Calu3 (cell line): ENCODE measurements at regions not wholly inside any gene's neighbourhood (a gene's known extent, or its start where the extent isn't known, plus 50 kb on each side); places are given as distances from the start of the nearest gene placed in this dataset.

Experiments
- BruUV-seq: library from RNA; stranded (reverse); fragments of 400-500 nt; replicated peaks from 2 replicates; lab custom pipeline; 2021; lab: Mats Ljungman, UMichigan
- CTCF ChIA-PET: fragments of 300-600 bp; sonication (Branson Sonifier 250); formaldehyde crosslinking; loops from one replicate; lab custom pipeline; 2022; ENCODE audit warnings: antibody characterized with exemption; lab: Charles Lee
- DNase-seq: peaks from one replicate; pipeline ENCODE4 v3.0.0; 2022
- H3K27ac Mint-ChIP-seq: one replicate; pipeline ENCODE4 v1.8.0; 2022; ENCODE audit warnings: mixed read lengths; ENCODE audit not compliant: unreplicated experiment
- H3K27me3 Mint-ChIP-seq: one replicate; pipeline ENCODE4 v1.8.0; 2022; ENCODE audit warnings: mixed read lengths; ENCODE audit not compliant: unreplicated experiment
- H3K36me3 Mint-ChIP-seq: one replicate; pipeline ENCODE4 v1.8.0; 2022; ENCODE audit warnings: mild to moderate bottlenecking, moderate library complexity, mixed read lengths; ENCODE audit not compliant: insufficient read depth, unreplicated experiment
- H3K4me1 Mint-ChIP-seq: one replicate; pipeline ENCODE4 v1.8.0; 2022; ENCODE audit warnings: mild to moderate bottlenecking, low read depth, mixed read lengths; ENCODE audit not compliant: unreplicated experiment
- H3K4me3 Mint-ChIP-seq: one replicate; pipeline ENCODE4 v1.8.0; 2022; ENCODE audit warnings: mild to moderate bottlenecking, low read depth, moderate library complexity, mixed read lengths; ENCODE audit not compliant: unreplicated experiment
- H3K9me3 Mint-ChIP-seq: one replicate; pipeline ENCODE4 v1.8.0; 2022; ENCODE audit warnings: low read depth, mixed read lengths; ENCODE audit not compliant: unreplicated experiment
- CTCF ChIP-seq: fragments of 200-600 bp; IDR thresholded peaks from one replicate; pipeline ENCODE4 v1.8.0; 2022; ENCODE audit warnings: antibody characterized with exemption; ENCODE audit not compliant: unreplicated experiment
- intact Hi-C: fragments of 100-400 bp; cut with micrococcal nuclease; formaldehyde crosslinking; loops from one replicate; pipeline ENCODE4 v1.10.0; 2022; ENCODE audit not compliant: unreplicated experiment

- H3K36me3 Mint-ChIP-seq = no peaks in the 10 kb centered on the region
- no TSS peak for BruUV-seq
- no peaks in the 10 kb centered on the region for H3K27me3 Mint-ChIP-seq
- H3K4me3 Mint-ChIP-seq = no peak overlapping the region
- no peak overlapping the region for H3K27ac Mint-ChIP-seq
- CTCF ChIA-PET = no interaction called here
- intact Hi-C loops = no loop called here
- TF ChIP-seq CTCF = no peak
- no peaks in the 10 kb centered on the region for H3K9me3 Mint-ChIP-seq
- H3K4me1 Mint-ChIP-seq = no peaks in the 10 kb centered on the region
- no peak for DNase-seq
Observed at GRCh38 chr13:99860745-99861144, 110.8 kb downstream of the ZIC5 start.

GRCh38 chr13:99859178-99860177 is 112.1 kb downstream of the ZIC5 start:
- Mint-ChIP-seq H3K27me3 (no peaks in the 10 kb centered on the region), H3K4me3 (no peak overlapping the region)

GRCh38 chr13:99857738-99858137 is 113.8 kb downstream of the ZIC5 start:
- H3K27ac Mint-ChIP-seq = no peak overlapping the region
- BruUV-seq = no TSS peak
- no peaks in the 10 kb centered on the region for H3K4me1 Mint-ChIP-seq

More at GRCh38 chr13:99859178-99860177, 112.1 kb downstream of the ZIC5 start:
- CTCF ChIA-PET = no interaction called here
- H3K9me3 Mint-ChIP-seq = no peaks in the 10 kb centered on the region
- no peak overlapping the region for H3K27ac Mint-ChIP-seq
- intact Hi-C loops = no loop called here
- H3K4me1 Mint-ChIP-seq = no peaks in the 10 kb centered on the region
- BruUV-seq = no TSS peak
- no peak for TF ChIP-seq CTCF
- no peak for DNase-seq
- H3K36me3 Mint-ChIP-seq = no peaks in the 10 kb centered on the region

More at GRCh38 chr13:99857738-99858137, 113.8 kb downstream of the ZIC5 start:
- DNase-seq = no peak
- intact Hi-C loops = no loop called here
- TF ChIP-seq CTCF = no peak
- H3K36me3 Mint-ChIP-seq = no peaks in the 10 kb centered on the region
- H3K27me3 Mint-ChIP-seq = no peaks in the 10 kb centered on the region
- no peak overlapping the region for H3K4me3 Mint-ChIP-seq
- no peaks in the 10 kb centered on the region for H3K9me3 Mint-ChIP-seq
- CTCF ChIA-PET = no interaction called here
